Esophagus muscularis mucosa (tissue), 4 donors: ENCODE measurements at regions not wholly inside any gene's neighbourhood (a gene's known extent, or its start where the extent isn't known, plus 50 kb on each side); places are given as distances from the start of the nearest gene placed in this dataset.
A peak's percentile ranks its signal among the peaks of the same experiment; 100 is the strongest.

Experiments
- DNase-seq: peaks from one replicate; pipeline ENCODE4 v3.0.0-alpha.2; 2017; ENCODE audit errors: extremely low spot score
- H3K27ac ChIP-seq, 4 donors: fragments of 200-600 bp; sonication (generic); replicated peaks in 1 of 4; 1 replicate in 3 of 4; 2 replicates in 1 of 4; pipeline ENCODE4 v1.5.1; 2016 to 2019; ENCODE audit warnings: mild to moderate bottlenecking in 1 of 4
- H3K27me3 ChIP-seq, 4 donors: fragments of 200-600 bp; sonication (generic); one replicate each; pipeline versions ENCODE4 v1.5.1 to v1.6.0; 2016 to 2019
- H3K36me3 ChIP-seq, 4 donors: fragments of 200-600 bp; sonication (generic); one replicate each; pipeline ENCODE4 v1.5.1; 2016 to 2019
- H3K4me1 ChIP-seq, 4 donors: fragments of 200-600 bp; sonication (generic); one replicate each; pipeline ENCODE4 v1.5.1; 2016 to 2019
- H3K4me3 ChIP-seq, 4 donors: fragments of 200-600 bp; sonication (generic); 1 replicate in 2 of 4; 2 replicates in 2 of 4; pipeline ENCODE4 v1.5.1; 2016 to 2019; ENCODE audit warnings: mild to moderate bottlenecking in 4 of 4, moderate library complexity in 1 of 4
- H3K9me3 ChIP-seq, 4 donors: fragments of 200-600 bp; sonication (generic); 1 replicate in 3 of 4; 2 replicates in 1 of 4; pipeline ENCODE4 v1.5.1; 2016 to 2019
- CTCF ChIP-seq, 3 experiments: fragments of 200-600 bp in 2 of 3; fragments of 450-650 bp in 1 of 3; sonication (generic) in 2 of 3; IDR thresholded peaks; one replicate each; pipeline ENCODE4 v1.5.1; 2017 to 2019; ENCODE audit warnings: antibody characterized with exemption in 3 of 3, mild to moderate bottlenecking in 2 of 3, moderate library complexity in 1 of 3
- EP300 ChIP-seq: sonication (generic); formaldehyde crosslinking; IDR thresholded peaks from one replicate; pipeline ENCODE4 v1.6.1; 2017; ENCODE audit warnings: antibody characterized with exemption
- POLR2A ChIP-seq: fragments of 450-650 bp; IDR thresholded peaks from one replicate; pipeline ENCODE4 v1.6.1; 2017; ENCODE audit warnings: antibody characterized with exemption, moderate library complexity, mild to moderate bottlenecking, low read depth
- POLR2AphosphoS5 ChIP-seq, 2 donors: sonication (generic); formaldehyde crosslinking; IDR thresholded peaks; one replicate each; pipeline ENCODE4 v1.6.1; 2017; ENCODE audit warnings: antibody characterized with exemption in 2 of 2
- WGBS: methylation state at CpG from one replicate; pipeline ENCODE4 v1.1.5; 2018; 5-methylcytosine and 5-hydroxymethylcytosine counted together
- intact Hi-C: fragments of 100-400 bp; cut with DNase I; formaldehyde crosslinking; loops from one replicate; pipeline ENCODE4 v1.15.1; 2023

- Histone ChIP-seq H3K4me3 (no peak overlapping the region), H3K4me1 (no peaks in the 10 kb centered on the region), H3K27me3 (peaks cover 0 to 6% (median 0%) of the 10 kb centered on the region in 4 donors), H3K9me3 (no peaks in the 10 kb centered on the region), H3K27ac (no peak overlapping the region), H3K36me3 (no peaks in the 10 kb centered on the region)
- DNase-seq, result peak; percentile 55
- WGBS, result 80% methylated on average over 1 of the region's 1 CpG
- intact Hi-C loops, result no loop called here
- TF ChIP-seq POLR2A (no peak), POLR2AphosphoS5 (IDR thresholded peaks at IDR 0.05) (no peak)
These were observed 93.3 kb upstream of the CELF4 start for GRCh38 chr18:37658894-37659293.

- WGBS, result 42% methylated on average over 1 of the region's 1 CpG
- peak; percentile 64 for DNase-seq
- Histone ChIP-seq H3K9me3 (no peaks in the 10 kb centered on the region), H3K4me3 (no peak overlapping the region), H3K27me3 (peaks cover 0 to 6% (median 0%) of the 10 kb centered on the region in 4 donors), H3K27ac (no peak overlapping the region), H3K4me1 (no peaks in the 10 kb centered on the region), H3K36me3 (no peaks in the 10 kb centered on the region)
- TF ChIP-seq EP300 (no peak), CTCF (IDR thresholded peaks at IDR 0.05) (no peak), POLR2AphosphoS5 (IDR thresholded peaks at IDR 0.05) (no peak), POLR2A (no peak)
- intact Hi-C loops, result no loop called here
These were observed 91.9 kb upstream of the CELF4 start for GRCh38 chr18:37657493-37657892.

- no peak overlapping the region for H3K27ac ChIP-seq
- no peaks in the 10 kb centered on the region for H3K4me1 ChIP-seq
- peaks cover 0 to 6% (median under 1%) of the 10 kb centered on the region in 4 donors for H3K9me3 ChIP-seq
- WGBS, result 88% methylated on average over 4 of the region's 4 CpGs
- DNase-seq, result peak; percentile 42
- intact Hi-C loops, result no loop called here
- TF ChIP-seq POLR2AphosphoS5 (IDR thresholded peaks at IDR 0.05), result no peak
- TF ChIP-seq EP300, result no peak
- no peak for TF ChIP-seq CTCF (IDR thresholded peaks at IDR 0.05)
- TF ChIP-seq POLR2A, result no peak
- peaks cover 0 to 6% (median 0%) of the 10 kb centered on the region in 4 donors for H3K27me3 ChIP-seq
- H3K36me3 ChIP-seq, result no peaks in the 10 kb centered on the region
- H3K4me3 ChIP-seq, result no peak overlapping the region
These were observed 89.3 kb upstream of the CELF4 start for GRCh38 chr18:37654731-37655369.

GRCh38 chr18:37654034-37654433, 88.4 kb upstream of the CELF4 start:
- peak; percentile 60 for DNase-seq
- 24% methylated on average over 3 of the region's 3 CpGs for WGBS

GRCh38 chr18:37653618-37654017, 88.0 kb upstream of the CELF4 start:
- intact Hi-C loops, result no loop called here
- TF ChIP-seq POLR2AphosphoS5 (IDR thresholded peaks at IDR 0.05), result no peak
- TF ChIP-seq EP300, result no peak
- no peak for TF ChIP-seq CTCF (IDR thresholded peaks at IDR 0.05)
- no peak for TF ChIP-seq POLR2A
- peaks cover 0 to 14% (median 7%) of the 10 kb centered on the region in 4 donors for H3K9me3 ChIP-seq
- no peak overlapping the region for H3K27ac ChIP-seq
- 23% methylated on average over 2 of the region's 2 CpGs for WGBS
- H3K36me3 ChIP-seq, result no peaks in the 10 kb centered on the region
- H3K27me3 ChIP-seq, result peaks cover 0 to 6% (median 0%) of the 10 kb centered on the region in 4 donors
- H3K4me3 ChIP-seq, result no peak overlapping the region
- DNase-seq, result no peak
- no peaks in the 10 kb centered on the region for H3K4me1 ChIP-seq

More at GRCh38 chr18:37654034-37654433, 88.4 kb upstream of the CELF4 start:
- no peak overlapping the region for H3K4me3 ChIP-seq
- intact Hi-C loops, result no loop called here
- no peak for TF ChIP-seq POLR2A
- H3K27me3 ChIP-seq, result peaks cover 0 to 6% (median 0%) of the 10 kb centered on the region in 4 donors
- peaks cover 0 to 13% (median 5%) of the 10 kb centered on the region in 4 donors for H3K9me3 ChIP-seq
- H3K4me1 ChIP-seq, result no peaks in the 10 kb centered on the region
- H3K36me3 ChIP-seq, result no peaks in the 10 kb centered on the region
- no peak overlapping the region for H3K27ac ChIP-seq

- Histone ChIP-seq H3K27me3 (no peaks in the 10 kb centered on the region), H3K4me1 (no peaks in the 10 kb centered on the region), H3K27ac (no peak overlapping the region), H3K4me3 (no peak overlapping the region), H3K36me3 (no peaks in the 10 kb centered on the region), H3K9me3 (peaks cover 0 to 23% (median 13%) of the 10 kb centered on the region in 4 donors)
- intact Hi-C loops, result no loop called here
- 64% methylated on average over 1 of the region's 1 CpG for WGBS
- TF ChIP-seq POLR2AphosphoS5 (IDR thresholded peaks at IDR 0.05) (no peak), POLR2A (no peak), EP300 (no peak), CTCF (IDR thresholded peaks at IDR 0.05) (no peak)
- no peak for DNase-seq
These were observed 84.3 kb upstream of the CELF4 start for GRCh38 chr18:37649930-37650329.
